SK-N-SH (cell line): ENCODE measurements at regions not wholly inside any gene's neighbourhood (a gene's known extent, or its start where the extent isn't known, plus 50 kb on each side); places are given as distances from the start of the nearest gene placed in this dataset.

ENCODE experiments used
- EP300 ChIP-seq, 2 experiments: IDR thresholded peaks; 2 replicates each; pipeline versions ENCODE4 v1.4.0 to v1.6.1; 2012; ENCODE audit warnings: borderline replicate concordance in 1 of 2, low read depth in 1 of 2, low read length in 1 of 2
- GABPA ChIP-seq: IDR thresholded peaks from 2 replicates; pipeline ENCODE4 v1.4.0; 2012; ENCODE audit warnings: low read depth, mild to moderate bottlenecking
- MEF2A ChIP-seq: IDR thresholded peaks from 2 replicates; pipeline ENCODE4 v1.4.0; 2012; ENCODE audit warnings: low read depth, borderline replicate concordance
- MXI1 ChIP-seq: IDR thresholded peaks from 2 replicates; pipeline ENCODE4 v1.6.1; 2012; ENCODE audit warnings: mild to moderate bottlenecking, low read depth, low read length, improper control_type of control experiment
- RFX5 ChIP-seq: IDR thresholded peaks from 2 replicates; pipeline ENCODE4 v1.6.1; 2012; ENCODE audit warnings: mild to moderate bottlenecking, improper control_type of control experiment, low read length
- RXRA ChIP-seq: IDR thresholded peaks from 2 replicates; pipeline ENCODE4 v1.4.0; 2012; ENCODE audit warnings: low read depth, mild to moderate bottlenecking, borderline replicate concordance
- TF ChIP-seq, protein P1 (sequence below): fragments of 200-600 bp; sonication (generic); IDR thresholded peaks from 2 replicates; pipeline ENCODE4 v1.6.1; 2017; ENCODE audit warnings: antibody characterized with exemption, mild to moderate bottlenecking, moderate library complexity
- TF ChIP-seq, protein P2 (sequence below): IDR thresholded peaks from 2 replicates; pipeline ENCODE4 v1.4.0; 2012; ENCODE audit warnings: low read depth
- TF ChIP-seq, protein P3 (sequence below): IDR thresholded peaks from 2 replicates; pipeline ENCODE4 v1.6.1; 2012; ENCODE audit warnings: mild to moderate bottlenecking, low read depth, low read length, moderate library complexity

DNA sequence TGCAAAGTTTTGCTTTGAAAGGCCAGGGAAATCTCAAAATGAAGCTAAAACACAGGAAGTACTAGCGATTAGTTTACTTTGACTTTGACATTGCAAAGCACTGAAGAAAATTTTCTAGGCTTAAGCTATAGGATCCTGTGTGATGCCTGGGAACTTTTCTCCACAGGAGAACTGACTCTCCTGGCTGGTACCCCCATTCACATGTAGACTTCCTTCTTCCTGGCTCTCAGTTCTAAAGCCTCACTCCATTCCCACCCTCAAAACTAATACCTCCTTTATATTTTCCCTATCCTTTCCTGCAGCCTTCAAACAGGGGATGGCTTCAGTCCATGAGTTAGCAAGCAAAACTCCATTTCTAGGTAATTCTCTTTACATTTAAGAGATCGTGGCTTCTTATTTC, 189.5 kb downstream of the SLITRK1 start:
- TF ChIP-seq, protein P1, sequence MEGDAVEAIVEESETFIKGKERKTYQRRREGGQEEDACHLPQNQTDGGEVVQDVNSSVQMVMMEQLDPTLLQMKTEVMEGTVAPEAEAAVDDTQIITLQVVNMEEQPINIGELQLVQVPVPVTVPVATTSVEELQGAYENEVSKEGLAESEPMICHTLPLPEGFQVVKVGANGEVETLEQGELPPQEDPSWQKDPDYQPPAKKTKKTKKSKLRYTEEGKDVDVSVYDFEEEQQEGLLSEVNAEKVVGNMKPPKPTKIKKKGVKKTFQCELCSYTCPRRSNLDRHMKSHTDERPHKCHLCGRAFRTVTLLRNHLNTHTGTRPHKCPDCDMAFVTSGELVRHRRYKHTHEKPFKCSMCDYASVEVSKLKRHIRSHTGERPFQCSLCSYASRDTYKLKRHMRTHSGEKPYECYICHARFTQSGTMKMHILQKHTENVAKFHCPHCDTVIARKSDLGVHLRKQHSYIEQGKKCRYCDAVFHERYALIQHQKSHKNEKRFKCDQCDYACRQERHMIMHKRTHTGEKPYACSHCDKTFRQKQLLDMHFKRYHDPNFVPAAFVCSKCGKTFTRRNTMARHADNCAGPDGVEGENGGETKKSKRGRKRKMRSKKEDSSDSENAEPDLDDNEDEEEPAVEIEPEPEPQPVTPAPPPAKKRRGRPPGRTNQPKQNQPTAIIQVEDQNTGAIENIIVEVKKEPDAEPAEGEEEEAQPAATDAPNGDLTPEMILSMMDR: no peak
- TF ChIP-seq MXI1 (no peak), EP300 (IDR thresholded peaks at IDR 0.05; ENCODE audit: borderline replicate concordance in 1 of 2, low read depth in 1 of 2, low read length in 1 of 2) (no peak), RXRA (no peak), MEF2A (no peak), RFX5 (no peak), GABPA (no peak)
- TF ChIP-seq, protein P2, sequence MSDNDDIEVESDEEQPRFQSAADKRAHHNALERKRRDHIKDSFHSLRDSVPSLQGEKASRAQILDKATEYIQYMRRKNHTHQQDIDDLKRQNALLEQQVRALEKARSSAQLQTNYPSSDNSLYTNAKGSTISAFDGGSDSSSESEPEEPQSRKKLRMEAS: no peak
- TF ChIP-seq, protein P3, sequence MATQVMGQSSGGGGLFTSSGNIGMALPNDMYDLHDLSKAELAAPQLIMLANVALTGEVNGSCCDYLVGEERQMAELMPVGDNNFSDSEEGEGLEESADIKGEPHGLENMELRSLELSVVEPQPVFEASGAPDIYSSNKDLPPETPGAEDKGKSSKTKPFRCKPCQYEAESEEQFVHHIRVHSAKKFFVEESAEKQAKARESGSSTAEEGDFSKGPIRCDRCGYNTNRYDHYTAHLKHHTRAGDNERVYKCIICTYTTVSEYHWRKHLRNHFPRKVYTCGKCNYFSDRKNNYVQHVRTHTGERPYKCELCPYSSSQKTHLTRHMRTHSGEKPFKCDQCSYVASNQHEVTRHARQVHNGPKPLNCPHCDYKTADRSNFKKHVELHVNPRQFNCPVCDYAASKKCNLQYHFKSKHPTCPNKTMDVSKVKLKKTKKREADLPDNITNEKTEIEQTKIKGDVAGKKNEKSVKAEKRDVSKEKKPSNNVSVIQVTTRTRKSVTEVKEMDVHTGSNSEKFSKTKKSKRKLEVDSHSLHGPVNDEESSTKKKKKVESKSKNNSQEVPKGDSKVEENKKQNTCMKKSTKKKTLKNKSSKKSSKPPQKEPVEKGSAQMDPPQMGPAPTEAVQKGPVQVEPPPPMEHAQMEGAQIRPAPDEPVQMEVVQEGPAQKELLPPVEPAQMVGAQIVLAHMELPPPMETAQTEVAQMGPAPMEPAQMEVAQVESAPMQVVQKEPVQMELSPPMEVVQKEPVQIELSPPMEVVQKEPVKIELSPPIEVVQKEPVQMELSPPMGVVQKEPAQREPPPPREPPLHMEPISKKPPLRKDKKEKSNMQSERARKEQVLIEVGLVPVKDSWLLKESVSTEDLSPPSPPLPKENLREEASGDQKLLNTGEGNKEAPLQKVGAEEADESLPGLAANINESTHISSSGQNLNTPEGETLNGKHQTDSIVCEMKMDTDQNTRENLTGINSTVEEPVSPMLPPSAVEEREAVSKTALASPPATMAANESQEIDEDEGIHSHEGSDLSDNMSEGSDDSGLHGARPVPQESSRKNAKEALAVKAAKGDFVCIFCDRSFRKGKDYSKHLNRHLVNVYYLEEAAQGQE: no peak
